ENCODE measurements at regions not wholly inside any gene's neighbourhood (a gene's known extent, or its start where the extent isn't known, plus 50 kb on each side); places are given as distances from the start of the nearest gene placed in this dataset.

- TF ChIP-seq EZH2 (IDR thresholded peaks at IDR 0.05; ENCODE audit: borderline replicate concordance, low read depth, low read length, poor library complexity, severe bottlenecking), result no peak
- TF ChIP-seq, protein P1, sequence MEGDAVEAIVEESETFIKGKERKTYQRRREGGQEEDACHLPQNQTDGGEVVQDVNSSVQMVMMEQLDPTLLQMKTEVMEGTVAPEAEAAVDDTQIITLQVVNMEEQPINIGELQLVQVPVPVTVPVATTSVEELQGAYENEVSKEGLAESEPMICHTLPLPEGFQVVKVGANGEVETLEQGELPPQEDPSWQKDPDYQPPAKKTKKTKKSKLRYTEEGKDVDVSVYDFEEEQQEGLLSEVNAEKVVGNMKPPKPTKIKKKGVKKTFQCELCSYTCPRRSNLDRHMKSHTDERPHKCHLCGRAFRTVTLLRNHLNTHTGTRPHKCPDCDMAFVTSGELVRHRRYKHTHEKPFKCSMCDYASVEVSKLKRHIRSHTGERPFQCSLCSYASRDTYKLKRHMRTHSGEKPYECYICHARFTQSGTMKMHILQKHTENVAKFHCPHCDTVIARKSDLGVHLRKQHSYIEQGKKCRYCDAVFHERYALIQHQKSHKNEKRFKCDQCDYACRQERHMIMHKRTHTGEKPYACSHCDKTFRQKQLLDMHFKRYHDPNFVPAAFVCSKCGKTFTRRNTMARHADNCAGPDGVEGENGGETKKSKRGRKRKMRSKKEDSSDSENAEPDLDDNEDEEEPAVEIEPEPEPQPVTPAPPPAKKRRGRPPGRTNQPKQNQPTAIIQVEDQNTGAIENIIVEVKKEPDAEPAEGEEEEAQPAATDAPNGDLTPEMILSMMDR (conservative IDR thresholded peaks at IDR 0.05; ENCODE audit: low read depth, low read length), result no peak
These were observed 357.6 kb downstream of the RPS29 start for GRCh38 chr14:49228552-49228951.
